GM15510 (cell line): ENCODE measurements at regions not wholly inside any gene's neighbourhood (a gene's known extent, or its start where the extent isn't known, plus 50 kb on each side); places are given as distances from the start of the nearest gene placed in this dataset.

ENCODE experiments used
- POLR2A ChIP-seq: IDR thresholded peaks from 3 replicates; pipeline ENCODE4 v1.6.1; 2011; ENCODE audit warnings: borderline replicate concordance; ENCODE audit not compliant: insufficient read length; ENCODE audit errors: extremely low read depth

DNA sequence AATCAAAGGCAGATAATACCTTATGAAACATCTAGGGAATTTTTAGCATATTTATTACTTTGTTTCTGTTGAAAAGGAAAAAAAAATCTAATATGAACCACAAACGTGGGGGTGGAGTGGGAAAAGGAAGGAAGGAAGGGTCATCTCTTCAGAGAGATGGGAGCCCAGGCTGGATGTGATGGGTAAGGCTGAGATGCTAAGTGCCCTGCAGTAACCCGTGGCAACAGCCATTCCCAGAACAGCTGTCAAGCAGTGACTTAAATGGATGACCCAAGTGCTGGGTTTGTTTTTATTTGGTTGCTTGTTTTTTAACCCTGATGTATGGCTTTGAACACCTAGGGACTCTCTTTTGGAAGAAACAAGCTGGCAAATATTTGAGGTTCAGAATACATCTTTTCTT lies 50.7 kb upstream of the KLF7 start:
- TF ChIP-seq POLR2A = no peak

DNA sequence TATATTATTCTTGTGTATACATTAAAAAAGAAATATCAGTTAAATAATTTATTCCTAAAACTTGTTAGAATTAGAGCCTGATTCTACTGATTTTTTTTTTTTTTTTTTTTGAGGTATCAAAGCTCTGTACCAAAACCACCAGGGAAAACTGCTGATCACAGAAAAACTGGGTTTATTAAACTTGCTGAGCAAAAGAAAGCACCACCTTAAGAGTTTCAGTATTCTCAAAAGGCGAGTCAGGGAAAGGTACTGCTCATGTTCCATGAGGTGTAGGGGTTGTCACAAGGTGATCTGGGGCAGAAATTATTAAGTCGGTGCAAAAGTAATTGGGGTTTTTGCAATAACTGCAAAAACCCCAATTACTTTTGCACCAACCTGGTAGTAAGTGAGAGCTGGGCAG lies 51.7 kb upstream of the KLF7 start:
- no peak for TF ChIP-seq POLR2A

DNA sequence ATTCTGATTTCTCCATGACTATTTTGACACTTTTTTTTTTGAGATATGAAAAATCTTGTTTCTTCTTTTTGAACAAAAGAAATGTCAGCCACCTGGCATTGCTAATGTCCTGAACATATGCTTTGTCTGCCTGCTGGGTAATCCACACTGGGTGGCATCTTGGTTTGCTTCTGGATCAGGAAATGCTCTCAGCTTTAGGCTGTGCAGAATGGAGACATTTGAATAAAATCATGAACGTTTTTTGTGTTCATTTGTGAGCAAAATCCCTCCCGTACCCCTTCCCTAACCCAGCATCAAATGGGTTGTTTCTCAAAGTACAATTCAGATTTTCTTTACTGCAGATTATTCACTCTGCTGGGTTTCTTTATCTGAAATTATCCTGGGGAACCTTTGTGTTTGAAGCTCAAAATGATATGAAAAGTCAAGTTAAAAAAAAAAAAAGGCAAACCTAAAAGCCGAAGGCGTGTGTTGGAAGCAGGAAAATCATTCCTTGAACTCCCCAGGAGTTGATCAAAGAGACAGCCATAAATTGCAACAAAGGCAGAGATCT lies 53.4 kb upstream of the KLF7 start:
- TF ChIP-seq POLR2A = no peak

DNA sequence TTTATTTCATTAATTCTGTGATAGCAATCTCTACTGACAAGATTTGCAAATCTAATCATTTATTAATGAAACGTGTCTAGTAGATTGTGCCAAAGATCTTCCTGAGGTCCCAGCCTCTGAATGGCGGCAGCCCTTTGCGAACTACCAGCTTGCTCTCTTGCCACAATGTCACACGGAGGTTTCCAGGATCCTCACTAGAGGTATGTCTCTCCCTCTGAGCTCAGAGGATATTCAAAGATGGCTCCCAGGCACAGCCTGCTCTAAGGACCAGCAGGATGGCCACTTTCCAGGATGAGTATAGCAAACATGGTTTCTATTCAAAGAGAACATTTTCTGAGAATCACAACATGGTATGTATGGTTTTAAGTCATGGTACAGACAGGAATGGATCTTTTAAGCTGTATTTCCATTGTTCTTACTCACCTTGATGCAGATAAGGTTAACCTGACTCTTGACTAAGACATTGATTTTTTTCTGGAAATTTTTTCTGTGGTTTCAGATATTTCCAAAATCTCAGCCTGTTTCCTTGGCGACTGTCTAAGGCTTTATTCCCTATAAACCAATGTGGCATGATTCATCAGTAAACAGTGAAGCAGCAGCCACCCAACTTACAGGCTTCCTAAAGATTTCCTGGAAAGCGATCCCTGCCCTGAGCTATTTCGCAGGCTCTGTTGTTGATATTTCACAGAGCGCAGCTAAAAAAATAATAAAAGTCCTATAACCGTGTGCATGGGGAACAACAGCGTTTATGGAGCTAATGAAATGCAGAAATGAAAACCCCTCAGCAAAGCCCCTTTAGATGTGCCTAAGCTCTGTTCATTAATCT lies 54.1 kb upstream of the KLF7 start:
- TF ChIP-seq POLR2A = no peak

DNA sequence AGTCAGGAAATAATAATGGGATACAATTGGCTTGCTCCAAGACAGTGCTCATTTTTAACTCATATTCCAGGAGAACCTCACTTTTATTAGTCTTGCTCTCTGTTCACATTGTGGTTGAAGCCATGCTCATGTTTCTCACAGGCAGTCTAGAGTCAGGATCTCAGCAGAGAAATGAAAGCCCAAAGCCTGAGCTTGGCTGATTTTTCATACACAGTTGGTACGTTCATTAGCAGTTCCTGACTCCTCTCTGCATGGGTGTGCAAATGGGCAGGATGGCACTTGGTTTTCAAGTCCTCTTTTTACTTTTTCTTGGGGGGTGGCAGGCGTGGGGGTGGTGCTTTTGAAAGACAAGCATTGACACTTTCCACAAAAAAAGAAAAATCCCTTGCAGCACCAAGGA lies 56.0 kb upstream of the KLF7 start:
- TF ChIP-seq POLR2A = no peak

DNA sequence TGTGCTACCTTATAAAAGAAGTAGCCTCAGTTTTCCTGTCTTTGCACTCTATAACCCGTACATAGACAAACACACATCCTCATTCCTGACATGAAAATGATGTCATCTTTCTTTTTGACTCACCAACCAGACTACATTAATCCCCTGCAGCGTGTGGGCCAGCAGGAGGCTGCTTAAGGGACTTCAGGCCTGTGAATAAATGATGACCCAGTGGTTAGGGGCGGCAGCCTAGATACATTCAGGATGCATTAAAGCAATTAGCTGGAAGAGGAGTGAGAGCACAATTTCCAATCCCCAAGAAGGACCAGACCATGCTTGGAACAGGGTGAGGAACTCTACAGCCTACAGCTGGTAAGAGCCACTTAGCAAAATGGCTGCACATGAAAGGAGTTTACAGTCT lies 57.3 kb upstream of the KLF7 start:
- no peak for TF ChIP-seq POLR2A

DNA sequence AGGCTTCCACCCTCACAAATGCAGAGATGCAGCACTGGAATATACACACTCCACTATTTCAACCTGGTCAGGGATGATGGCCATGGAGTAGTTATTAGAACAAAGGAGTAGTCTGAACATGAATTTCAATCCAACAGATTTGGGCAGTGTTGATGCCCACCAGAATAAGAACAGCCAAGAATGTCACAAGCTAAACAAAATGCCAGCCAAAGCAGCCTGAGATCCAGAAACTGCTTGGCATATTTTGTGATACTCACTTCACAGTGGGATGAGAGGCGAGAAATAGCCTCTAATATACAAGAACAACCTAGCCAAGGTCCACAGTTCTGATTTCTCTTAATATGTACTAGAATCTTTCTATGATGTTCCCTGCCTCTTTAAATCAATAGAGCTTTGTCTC lies 58.6 kb upstream of the KLF7 start:
- no peak for TF ChIP-seq POLR2A

DNA sequence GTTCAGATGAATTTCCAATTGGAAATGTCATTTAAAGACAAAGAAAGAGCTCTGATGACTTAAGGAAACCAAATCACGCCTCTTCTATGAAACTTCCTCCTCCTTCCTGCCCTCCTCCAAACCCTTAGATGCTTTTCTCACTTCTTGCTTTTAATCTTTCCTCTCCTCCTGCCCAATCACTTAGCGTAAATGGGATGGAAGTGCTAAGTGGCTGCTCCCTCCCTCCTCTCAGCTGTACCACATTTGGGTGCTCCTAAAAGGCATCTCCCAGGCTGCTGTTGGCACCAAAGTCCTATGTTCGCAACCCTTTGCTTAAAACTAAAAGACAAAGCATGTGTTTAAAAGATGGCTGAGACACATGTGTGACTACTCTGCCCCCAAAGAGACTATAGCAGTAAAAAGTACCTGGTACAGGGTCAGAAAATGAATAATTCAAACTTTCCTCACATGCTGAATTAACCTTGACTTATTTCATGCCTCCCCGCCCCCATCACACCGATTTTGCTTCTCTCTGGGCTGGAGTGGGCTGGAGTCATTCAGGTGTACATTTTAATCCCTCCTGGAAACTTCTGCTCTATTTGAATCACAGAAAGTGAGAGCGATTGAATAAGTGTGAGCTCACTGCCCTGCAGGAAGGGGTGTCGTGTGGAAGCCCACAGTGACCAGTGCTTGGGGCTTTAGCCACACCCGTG lies 59.2 kb upstream of the KLF7 start:
- TF ChIP-seq POLR2A = no peak

DNA sequence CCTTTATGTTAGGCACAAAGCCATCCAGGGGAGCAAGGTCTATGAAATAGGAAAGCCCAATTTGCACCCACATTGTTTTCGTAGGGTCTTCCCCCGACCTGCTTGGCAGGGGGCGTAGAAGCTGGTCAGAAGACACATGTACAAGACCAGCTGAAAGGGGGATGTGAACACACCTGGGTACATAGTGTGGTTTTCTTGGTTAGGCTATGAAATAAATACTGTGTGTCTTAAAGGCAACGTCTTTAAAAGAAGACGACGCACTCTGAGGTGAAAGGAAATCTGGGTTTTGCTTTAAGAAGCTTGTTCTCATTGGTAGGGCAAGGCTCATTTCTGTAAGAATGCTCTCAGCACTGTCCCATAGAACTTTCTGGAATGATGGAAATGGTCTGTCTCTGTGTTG lies 60.0 kb upstream of the KLF7 start:
- TF ChIP-seq POLR2A = no peak

DNA sequence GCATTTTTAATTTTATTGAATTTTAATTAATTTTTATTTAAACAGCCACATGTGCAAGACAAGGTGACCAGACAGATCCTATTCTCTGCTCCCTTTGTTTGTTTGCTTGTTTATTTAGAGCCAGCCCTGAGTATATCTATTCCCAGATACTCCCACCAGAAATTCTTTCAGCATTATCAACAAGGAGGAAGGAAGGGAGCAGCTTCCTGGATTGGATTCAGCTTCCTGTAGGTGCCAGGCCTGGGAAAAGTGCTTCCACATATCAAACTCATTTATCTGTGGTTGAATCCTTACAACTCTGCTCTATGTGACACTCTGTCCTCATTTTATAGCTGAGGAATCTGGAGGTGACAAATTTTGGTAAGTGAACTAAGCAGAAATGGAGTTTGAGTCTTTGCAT lies 60.5 kb upstream of the KLF7 start:
- no peak for TF ChIP-seq POLR2A

DNA sequence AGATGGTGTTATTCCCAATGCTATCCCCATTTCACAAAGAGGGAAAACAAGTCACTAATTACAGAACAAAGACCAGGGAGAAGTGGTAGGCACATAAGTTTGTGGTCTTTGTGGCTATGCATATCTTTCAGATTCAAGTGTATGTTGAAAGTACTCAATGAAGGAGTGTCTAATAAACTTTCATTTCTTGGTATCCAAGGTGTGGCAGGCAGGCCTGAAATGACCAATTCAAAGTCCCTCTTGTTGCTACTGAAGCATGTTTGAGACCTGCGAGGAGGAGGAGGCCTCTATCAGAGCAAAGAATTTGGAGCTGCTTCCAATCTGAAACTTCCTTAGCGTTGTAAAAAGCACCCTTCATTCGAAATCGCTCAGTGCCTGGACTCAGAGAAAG lies 60.9 kb upstream of the KLF7 start:
- no peak for TF ChIP-seq POLR2A

DNA sequence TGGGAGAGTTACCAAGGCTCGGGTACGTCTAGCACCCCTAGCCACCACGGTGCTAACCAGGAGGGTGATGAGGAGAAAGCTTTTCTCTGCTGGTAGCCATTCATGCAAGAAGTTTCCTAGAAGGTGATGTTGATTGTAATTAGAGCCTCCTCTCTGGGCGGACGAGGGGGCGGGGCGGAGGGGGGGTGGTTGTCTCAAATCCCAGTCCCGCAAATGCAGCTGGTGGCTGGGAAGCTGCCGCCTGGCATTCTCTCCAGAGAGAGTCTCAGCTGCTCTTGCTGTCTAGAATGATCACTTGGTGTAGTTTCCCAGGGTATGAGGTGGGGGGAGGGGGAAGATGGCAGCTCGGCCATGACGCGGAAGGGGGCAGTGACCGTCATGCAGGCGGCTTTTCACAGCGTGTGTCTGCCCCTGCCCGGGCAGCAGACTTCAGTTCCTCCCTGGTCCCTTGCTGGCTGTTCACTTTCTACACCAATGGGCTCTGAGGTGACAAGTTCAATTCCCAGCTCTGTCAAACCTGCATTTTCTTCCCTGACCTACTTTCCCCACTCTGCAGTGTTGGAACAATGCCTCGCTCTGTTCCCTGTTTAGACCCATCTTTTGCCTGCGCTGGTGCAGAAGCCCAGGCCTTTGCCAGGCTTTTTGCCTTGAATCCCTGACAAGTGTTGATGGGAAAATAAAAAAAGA lies 61.5 kb upstream of the KLF7 start:
- no peak for TF ChIP-seq POLR2A

DNA sequence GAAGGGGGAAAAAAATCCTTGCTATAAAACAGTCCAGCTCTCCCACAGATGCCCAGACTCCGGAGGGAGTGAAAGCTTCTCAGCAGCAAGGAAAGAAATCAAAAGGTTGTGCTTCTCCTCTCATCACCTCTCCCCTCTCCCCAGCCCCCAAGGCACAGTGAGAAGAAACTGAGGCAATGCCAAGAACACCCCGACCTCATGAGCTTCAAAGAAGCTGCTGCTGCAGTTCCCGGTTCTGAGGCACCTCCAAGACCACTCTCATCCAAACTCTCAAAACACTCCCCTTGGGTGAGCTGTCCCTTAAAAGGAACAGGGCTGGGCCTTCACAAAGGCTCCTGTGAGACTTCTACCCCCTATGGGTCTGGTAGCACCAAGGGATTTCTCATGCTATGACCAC lies 62.0 kb upstream of the KLF7 start:
- TF ChIP-seq POLR2A = no peak

DNA sequence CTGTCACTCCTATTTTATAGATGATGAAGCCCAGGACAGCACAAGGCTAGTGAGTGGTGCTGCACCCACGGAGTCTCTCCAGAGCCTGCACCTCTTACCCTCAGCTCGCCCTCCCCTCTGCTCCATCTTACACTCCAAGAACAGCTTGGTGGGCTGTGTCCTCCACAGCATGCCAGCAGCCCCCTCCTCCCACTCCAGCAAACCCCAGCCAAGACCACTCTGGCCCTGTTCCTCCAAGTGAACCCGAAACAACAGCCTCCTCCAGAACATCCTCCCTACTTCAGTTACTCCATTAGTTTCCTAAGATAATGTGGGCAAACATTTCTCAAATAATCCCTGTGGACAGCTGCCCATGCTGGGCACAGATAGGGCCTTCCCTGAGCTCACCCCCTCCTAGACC lies 62.7 kb upstream of the KLF7 start:
- no peak for TF ChIP-seq POLR2A

DNA sequence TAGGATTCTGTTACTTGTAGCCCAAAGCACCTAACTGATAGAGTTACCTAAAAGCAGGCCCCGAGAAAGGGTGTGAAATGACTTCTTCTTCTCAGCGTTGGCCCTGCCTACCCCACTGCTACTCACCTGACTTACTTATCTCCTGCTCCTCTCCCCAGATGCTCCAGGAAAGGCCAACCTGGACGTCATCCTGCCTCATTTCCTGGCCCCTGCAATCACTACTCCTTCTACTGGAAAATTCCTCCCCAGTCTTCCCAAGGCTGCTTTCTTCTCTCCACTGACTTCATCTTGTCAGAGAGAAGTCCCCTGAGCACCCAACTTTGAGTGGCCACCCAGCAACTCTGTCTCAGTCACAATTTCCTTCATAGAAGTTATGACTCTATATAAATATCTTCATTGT lies 63.4 kb upstream of the KLF7 start:
- no peak for TF ChIP-seq POLR2A

DNA sequence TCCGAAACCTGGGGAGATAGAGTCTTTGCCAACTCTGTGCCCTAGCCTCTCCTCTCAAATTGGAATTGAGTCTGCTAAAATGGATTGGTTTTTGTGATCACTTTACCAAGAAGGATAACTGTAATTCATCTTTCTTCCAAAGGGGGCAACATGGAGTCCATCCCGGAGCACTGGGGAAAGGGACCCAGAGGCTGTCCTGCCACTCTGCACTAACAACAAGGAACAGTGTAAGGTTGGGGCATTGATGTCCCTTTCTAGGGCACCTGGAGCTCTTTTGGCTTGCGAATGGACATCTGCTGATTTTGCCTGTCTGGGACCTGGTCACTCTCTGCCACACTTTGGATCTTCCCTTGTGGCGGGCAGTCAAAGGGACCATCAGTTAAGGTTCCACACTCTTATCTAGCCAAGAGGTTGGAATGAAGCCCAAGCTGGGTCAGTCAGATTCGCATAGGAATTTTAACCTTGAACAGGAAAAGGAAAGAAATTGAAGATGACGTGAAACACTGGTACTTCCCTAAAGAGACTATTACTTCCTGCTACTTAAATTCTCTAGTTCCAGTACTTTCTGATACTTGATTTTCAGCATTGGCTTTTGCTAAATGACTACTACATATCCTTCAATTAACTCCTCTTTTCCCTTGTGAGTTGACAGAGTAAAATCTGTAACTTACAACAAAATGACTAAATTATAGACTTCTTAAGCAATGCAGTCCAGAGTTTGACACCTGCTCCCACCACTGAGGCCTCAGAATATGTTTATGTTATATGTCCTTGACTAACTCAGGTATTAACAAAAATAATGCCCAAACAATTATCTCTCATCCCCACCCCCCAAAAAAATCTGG lies 64.7 kb upstream of the KLF7 start:
- TF ChIP-seq POLR2A = no peak
